Spleen (tissue), 7 donors: ENCODE measurements at regions not wholly inside any gene's neighbourhood (a gene's known extent, or its start where the extent isn't known, plus 50 kb on each side); places are given as distances from the start of the nearest gene placed in this dataset.

Experiments
- CTCF ChIP-seq, 11 experiments: fragments of 200-600 bp in 7 of 11; fragments of 450-650 bp in 4 of 11; sonication (generic) in 4 of 11; IDR thresholded peaks in 8 of 11; conservative IDR thresholded peaks in 3 of 11; 1 replicate in 7 of 11; 2 replicates in 4 of 11; pipeline versions ENCODE4 v1.4.0 to v1.8.0; 2016 to 2021; ENCODE audit warnings: antibody characterized with exemption in 11 of 11, inconsistent platforms in 4 of 11, mild to moderate bottlenecking in 1 of 11
- POLR2A ChIP-seq, 3 donors: fragments of 450-650 bp; IDR thresholded peaks; one replicate each; pipeline ENCODE4 v1.5.1; 2017; ENCODE audit warnings: antibody characterized with exemption in 3 of 3, mild to moderate bottlenecking in 1 of 3
- POLR2AphosphoS5 ChIP-seq, 3 donors: sonication (generic); formaldehyde crosslinking; IDR thresholded peaks; one replicate each; pipeline ENCODE4 v1.5.1; 2017; ENCODE audit warnings: antibody characterized with exemption in 3 of 3
- donor health status: DM: no; HTN: no; CAD: no; lungs with moderate emphysema.
- donor health status: DM: no; HTN: no; CAD: no.
- donor health status: DM: no; HTN: no; CAD: no.

- TF ChIP-seq CTCF (IDR thresholded peaks at IDR 0.05 in 8 of 11, conservative IDR thresholded peaks at IDR 0.05 in 3 of 11) (no peak), POLR2AphosphoS5 (IDR thresholded peaks at IDR 0.05) (no peak), POLR2A (IDR thresholded peaks at IDR 0.05) (no peak)
Measured at GRCh38 chr13:44230736-44231135, 142.9 kb upstream of the SERP2 start.
